Calu3 (cell line): ENCODE measurements at regions not wholly inside any gene's neighbourhood (a gene's known extent, or its start where the extent isn't known, plus 50 kb on each side); places are given as distances from the start of the nearest gene placed in this dataset.

ENCODE experiments used
- BruUV-seq: library from RNA; stranded (reverse); fragments of 400-500 nt; replicated peaks from 2 replicates; lab custom pipeline; 2021; lab: Mats Ljungman, UMichigan
- CTCF ChIA-PET: fragments of 300-600 bp; sonication (Branson Sonifier 250); formaldehyde crosslinking; loops from one replicate; lab custom pipeline; 2022; ENCODE audit warnings: antibody characterized with exemption; lab: Charles Lee
- DNase-seq: peaks from one replicate; pipeline ENCODE4 v3.0.0; 2022
- H3K27ac Mint-ChIP-seq: one replicate; pipeline ENCODE4 v1.8.0; 2022; ENCODE audit warnings: mixed read lengths; ENCODE audit not compliant: unreplicated experiment
- H3K27me3 Mint-ChIP-seq: one replicate; pipeline ENCODE4 v1.8.0; 2022; ENCODE audit warnings: mixed read lengths; ENCODE audit not compliant: unreplicated experiment
- H3K36me3 Mint-ChIP-seq: one replicate; pipeline ENCODE4 v1.8.0; 2022; ENCODE audit warnings: mild to moderate bottlenecking, moderate library complexity, mixed read lengths; ENCODE audit not compliant: insufficient read depth, unreplicated experiment
- H3K4me1 Mint-ChIP-seq: one replicate; pipeline ENCODE4 v1.8.0; 2022; ENCODE audit warnings: mild to moderate bottlenecking, low read depth, mixed read lengths; ENCODE audit not compliant: unreplicated experiment
- H3K4me3 Mint-ChIP-seq: one replicate; pipeline ENCODE4 v1.8.0; 2022; ENCODE audit warnings: mild to moderate bottlenecking, low read depth, moderate library complexity, mixed read lengths; ENCODE audit not compliant: unreplicated experiment
- H3K9me3 Mint-ChIP-seq: one replicate; pipeline ENCODE4 v1.8.0; 2022; ENCODE audit warnings: low read depth, mixed read lengths; ENCODE audit not compliant: unreplicated experiment
- intact Hi-C: fragments of 100-400 bp; cut with micrococcal nuclease; formaldehyde crosslinking; loops from one replicate; pipeline ENCODE4 v1.10.0; 2022; ENCODE audit not compliant: unreplicated experiment
- TF ChIP-seq, protein P1 (sequence below): fragments of 200-600 bp; IDR thresholded peaks from one replicate; pipeline ENCODE4 v1.8.0; 2022; ENCODE audit warnings: antibody characterized with exemption; ENCODE audit not compliant: unreplicated experiment

DNA sequence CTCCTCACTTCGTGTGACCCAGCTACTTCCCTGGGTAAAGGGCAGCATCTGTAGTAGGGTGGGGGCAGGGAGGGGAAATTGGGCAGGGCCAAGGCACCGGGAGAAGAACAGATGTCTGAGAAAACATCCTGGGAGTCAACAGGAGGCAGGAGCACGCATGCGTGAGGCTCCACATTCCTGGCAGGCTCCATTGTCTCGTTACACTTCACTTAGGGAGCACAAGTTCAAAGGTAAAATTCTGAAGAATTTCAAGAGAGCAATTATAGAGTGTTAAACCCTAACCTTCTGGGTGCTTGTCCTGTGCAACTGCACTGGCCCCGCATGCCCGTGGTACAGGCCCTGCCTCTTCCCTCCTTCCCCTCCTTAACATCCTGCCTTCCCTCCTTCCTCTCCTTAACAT lies 79.6 kb upstream of the POMP start:
- intact Hi-C loops: no loop called here
- no peak overlapping the region for H3K4me3 Mint-ChIP-seq
- peaks cover 13% of the 10 kb centered on the region for H3K36me3 Mint-ChIP-seq
- no peaks in the 10 kb centered on the region for H3K27me3 Mint-ChIP-seq
- TF ChIP-seq, protein P1, sequence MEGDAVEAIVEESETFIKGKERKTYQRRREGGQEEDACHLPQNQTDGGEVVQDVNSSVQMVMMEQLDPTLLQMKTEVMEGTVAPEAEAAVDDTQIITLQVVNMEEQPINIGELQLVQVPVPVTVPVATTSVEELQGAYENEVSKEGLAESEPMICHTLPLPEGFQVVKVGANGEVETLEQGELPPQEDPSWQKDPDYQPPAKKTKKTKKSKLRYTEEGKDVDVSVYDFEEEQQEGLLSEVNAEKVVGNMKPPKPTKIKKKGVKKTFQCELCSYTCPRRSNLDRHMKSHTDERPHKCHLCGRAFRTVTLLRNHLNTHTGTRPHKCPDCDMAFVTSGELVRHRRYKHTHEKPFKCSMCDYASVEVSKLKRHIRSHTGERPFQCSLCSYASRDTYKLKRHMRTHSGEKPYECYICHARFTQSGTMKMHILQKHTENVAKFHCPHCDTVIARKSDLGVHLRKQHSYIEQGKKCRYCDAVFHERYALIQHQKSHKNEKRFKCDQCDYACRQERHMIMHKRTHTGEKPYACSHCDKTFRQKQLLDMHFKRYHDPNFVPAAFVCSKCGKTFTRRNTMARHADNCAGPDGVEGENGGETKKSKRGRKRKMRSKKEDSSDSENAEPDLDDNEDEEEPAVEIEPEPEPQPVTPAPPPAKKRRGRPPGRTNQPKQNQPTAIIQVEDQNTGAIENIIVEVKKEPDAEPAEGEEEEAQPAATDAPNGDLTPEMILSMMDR: no peak
- BruUV-seq: no TSS peak
- no peaks in the 10 kb centered on the region for H3K9me3 Mint-ChIP-seq
- CTCF ChIA-PET: no interaction called here
- peaks cover 12% of the 10 kb centered on the region for H3K4me1 Mint-ChIP-seq
- H3K27ac Mint-ChIP-seq: no peak overlapping the region
- no peak for DNase-seq

DNA sequence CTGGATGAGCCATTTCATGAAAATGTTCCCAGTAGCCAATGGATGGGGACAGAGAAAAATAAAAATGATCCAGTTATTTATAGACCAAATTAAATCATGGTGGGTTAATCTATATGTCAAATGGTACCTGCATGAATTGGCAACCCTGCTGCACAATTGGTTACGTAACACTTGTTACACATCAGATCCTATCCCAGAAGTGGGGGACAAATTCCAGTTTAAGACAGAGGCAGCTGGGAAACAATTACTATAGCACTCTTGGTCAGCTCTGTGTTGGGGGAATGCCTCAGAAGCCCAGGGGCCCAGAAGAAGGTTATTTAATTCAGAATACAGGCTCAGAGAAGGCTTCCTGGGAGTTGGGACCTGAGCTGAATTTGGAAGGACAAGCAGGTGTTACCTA lies 81.1 kb upstream of the FLT1 start:
- no peak for DNase-seq
- H3K27ac Mint-ChIP-seq: no peak overlapping the region
- intact Hi-C loops: no loop called here
- peaks cover 15% of the 10 kb centered on the region for H3K4me1 Mint-ChIP-seq
- CTCF ChIA-PET: no interaction called here
- H3K4me3 Mint-ChIP-seq: no peak overlapping the region
- TF ChIP-seq, protein P1: no peak
- BruUV-seq: no TSS peak
- H3K36me3 Mint-ChIP-seq: peaks cover 13% of the 10 kb centered on the region
- peaks cover 2% of the 10 kb centered on the region for H3K9me3 Mint-ChIP-seq
- H3K27me3 Mint-ChIP-seq: no peaks in the 10 kb centered on the region

DNA sequence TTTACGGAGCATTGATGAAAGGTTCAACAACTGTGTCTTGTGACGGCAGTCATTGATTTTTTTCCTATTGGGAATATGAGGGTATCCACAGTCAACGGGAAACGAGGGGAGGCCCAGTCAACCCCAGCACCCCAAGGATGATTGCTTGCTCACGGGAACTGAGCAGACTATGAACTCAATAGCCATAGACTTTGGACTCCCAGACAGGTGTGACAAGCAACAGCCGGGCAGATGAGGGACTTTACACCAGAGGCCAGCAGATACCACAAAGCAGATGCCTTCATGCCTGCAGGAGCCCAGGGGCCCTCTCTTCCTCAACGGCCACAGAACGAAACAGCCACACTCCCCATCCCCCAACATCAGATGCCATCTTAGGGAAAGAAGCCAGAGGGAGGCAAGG lies 80.3 kb upstream of the FLT1 start:
- Mint-ChIP-seq H3K4me1 (peaks cover 15% of the 10 kb centered on the region), H3K36me3 (peaks cover 13% of the 10 kb centered on the region), H3K9me3 (peaks cover 2% of the 10 kb centered on the region), H3K27ac (peak overlapping the region; percentile 94), H3K4me3 (no peak overlapping the region), H3K27me3 (no peaks in the 10 kb centered on the region)
- TF ChIP-seq, protein P1: no peak
- CTCF ChIA-PET: no interaction called here
- no peak for DNase-seq
- BruUV-seq: TSS peak; percentile 72
- intact Hi-C loops: no loop called here

DNA sequence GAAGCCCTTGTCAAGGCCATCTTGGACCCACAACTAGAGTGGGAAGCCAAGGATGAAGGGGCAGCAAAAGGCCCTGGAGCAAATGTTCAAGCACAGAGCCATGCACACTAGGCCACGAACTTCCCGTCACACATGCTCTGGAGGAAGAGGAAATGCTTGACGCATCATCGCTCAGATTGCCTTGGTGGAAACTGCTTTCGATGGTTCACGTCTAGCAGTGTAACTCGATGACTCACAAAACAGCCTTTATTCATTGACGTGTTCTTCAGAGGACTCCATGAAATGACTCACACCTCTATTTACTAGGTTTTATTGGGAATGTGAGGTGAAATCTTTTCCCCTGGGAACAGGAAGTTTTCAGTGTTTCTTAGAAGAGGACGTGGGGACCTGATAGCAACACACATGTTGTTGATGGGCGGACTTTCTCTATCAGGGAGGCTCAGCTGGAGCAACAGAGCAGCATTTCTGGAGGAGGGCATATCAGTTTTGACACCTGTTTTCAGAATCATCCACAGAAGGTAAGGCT lies 79.8 kb upstream of the FLT1 start:
- no TSS peak for BruUV-seq
- CTCF ChIA-PET: no interaction called here
- Mint-ChIP-seq H3K36me3 (peaks cover 10% of the 10 kb centered on the region), H3K9me3 (peaks cover 2% of the 10 kb centered on the region), H3K27ac (peak overlapping the region; percentile 94), H3K4me3 (no peak overlapping the region), H3K4me1 (peaks cover 15% of the 10 kb centered on the region), H3K27me3 (no peaks in the 10 kb centered on the region)
- peak; percentile 42 for DNase-seq
- intact Hi-C loops: no loop called here
- TF ChIP-seq, protein P1: no peak
